NCI-H82 (cell line): ENCODE measurements at regions not wholly inside any gene's neighbourhood (a gene's known extent, or its start where the extent isn't known, plus 50 kb on each side); places are given as distances from the start of the nearest gene placed in this dataset.

ENCODE experiments used
- DNase-seq: peaks from one replicate; lab custom pipeline; 2025; lab: John Stamatoyannopoulos, UW

- no peak for DNase-seq
Observed at GRCh38 chr1:56442290-56442877, 137.0 kb downstream of the PLPP3 start.

- DNase-seq, result no peak
Observed at GRCh38 chr1:56441601-56442000, 137.8 kb downstream of the PLPP3 start.

GRCh38 chr1:56439610-56440264 lies 139.6 kb downstream of the PLPP3 start:
- no peak for DNase-seq

DNA sequence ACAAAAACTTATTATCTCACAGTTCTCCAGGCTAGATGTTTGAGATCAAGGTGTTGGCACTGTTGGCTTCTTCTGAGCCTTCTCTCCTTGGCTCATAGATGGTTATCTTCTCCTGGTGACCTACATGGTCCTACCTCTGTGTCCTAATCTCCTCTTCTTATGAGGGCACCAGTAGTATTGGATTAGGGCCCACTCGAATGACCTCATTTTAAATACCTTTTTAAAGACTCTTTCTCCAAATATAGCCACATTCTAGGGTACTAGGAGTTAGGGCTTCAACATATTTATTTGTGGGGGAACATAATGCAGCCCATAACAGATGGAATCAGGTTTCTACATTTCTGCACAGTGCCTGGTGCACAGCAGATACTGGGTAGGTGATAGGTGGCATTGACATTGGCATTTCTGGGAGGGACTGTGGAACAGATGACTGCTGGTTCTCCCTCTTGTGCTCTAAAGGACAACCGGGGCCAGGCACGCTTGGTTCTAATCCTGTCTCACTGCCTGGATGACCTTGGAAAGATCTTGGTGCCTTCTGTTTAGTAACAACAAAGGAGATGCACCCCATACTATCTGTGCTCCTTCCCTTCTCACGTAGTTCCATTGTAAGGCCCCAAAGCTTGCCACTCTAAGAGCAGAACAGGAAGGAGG lies 140.3 kb downstream of the PLPP3 start:
- DNase-seq, result peak; percentile 15

DNA sequence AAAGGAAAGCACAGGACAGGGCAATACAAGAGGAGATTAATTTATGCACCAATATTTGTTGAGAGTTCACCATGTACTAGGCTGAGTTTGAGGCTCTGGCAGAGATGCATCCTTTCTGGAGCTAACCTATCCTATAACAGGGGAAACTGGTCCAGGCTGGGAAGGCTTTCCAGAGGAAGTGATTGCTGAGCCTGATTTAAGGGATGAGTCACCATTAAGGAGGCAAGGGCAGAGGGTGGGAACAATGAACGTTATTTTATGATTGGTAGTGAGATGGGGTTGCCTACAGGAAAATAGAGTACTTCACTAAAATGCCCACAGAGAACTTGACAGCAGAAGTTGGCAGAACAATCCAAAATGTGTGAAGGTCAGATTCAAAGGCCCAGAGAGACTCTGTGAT lies 141.4 kb downstream of the PLPP3 start:
- peak; percentile 13 for DNase-seq

GRCh38 chr1:56436912-56437417 lies 142.4 kb downstream of the PLPP3 start:
- no peak for DNase-seq

DNA sequence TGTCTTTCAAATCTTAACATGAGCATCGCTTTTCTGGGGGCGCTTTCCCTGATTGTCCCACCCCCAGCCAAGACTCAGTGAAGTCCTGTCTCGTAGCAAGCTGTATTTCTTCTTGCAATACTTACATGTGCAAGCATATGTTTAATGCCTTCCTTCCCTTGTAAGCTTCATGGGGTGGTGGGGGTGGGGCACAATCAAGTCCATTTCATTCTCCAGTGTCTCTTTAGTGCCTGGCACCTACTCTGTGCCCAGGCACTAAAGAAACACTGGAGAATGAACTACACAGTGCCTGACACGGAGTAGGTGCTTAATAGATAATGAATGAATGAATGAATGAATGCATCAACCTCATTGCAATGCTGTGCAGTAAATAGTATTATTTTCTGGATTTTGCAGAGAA lies 143.1 kb downstream of the PLPP3 start:
- DNase-seq, result peak; percentile 70

DNA sequence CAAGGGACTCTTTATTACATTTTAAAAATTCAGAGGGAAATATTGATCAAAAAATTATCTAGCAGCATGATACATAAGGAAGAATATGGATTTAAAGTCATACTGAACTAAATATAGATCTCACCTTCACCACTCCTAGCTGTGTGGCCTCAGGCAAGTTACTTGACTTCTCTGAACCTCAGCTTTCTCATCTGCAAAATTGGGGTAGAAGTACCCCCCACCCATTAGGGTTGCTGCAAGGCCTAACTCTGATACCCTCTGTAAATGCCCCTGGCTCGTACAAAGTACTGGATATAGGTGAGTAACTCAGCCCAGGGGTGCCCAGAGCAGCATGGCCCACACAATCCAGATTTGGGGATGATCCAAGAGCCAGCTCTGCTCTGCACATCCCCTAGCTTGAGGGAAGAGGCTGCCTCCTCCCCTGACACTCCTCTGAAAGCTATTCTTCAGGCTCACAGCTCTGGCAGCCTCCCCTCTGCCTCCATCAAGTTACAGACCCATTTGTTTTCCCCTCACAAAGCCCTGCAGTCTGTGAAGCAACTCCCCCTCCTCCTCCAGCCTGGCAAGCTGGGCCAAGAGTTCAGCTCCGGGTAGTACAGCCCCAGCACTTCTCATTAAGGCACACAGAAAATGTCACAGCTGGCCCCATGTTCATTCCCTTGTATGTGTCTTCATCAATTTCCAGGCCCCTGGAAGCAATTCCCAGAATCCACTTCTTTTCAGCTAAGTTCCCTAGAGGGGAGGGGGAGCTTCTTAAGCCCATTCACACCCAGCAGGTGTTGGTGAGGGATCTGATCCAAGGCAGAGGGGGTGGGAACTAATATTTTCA lies 143.7 kb downstream of the PLPP3 start:
- DNase-seq, result peak; percentile 87

GRCh38 chr1:56434740-56435139 lies 144.6 kb downstream of the PLPP3 start:
- peak; percentile 32 for DNase-seq

DNA sequence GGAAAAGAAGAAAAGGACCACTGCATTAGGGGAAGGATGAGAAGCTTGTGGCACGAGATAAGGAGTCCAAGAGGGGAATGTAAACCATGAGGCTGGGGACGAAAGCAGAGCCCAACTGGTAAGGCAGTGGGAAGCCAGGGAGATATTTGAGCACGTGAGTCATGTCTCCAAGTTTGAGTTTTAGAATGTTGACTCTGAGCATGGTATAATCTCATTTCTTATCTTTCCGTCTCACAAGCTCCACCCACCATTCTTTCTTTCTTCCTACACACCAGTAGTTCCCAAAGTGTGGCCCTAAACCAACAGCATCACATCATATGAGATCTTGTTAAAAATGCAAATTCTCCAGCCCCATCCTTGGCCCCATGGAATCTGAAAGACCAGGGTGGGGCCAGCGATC lies 145.3 kb downstream of the PLPP3 start:
- DNase-seq, result no peak

- no peak for DNase-seq
Observed at GRCh38 chr1:56433056-56433577, 146.2 kb downstream of the PLPP3 start.

DNA sequence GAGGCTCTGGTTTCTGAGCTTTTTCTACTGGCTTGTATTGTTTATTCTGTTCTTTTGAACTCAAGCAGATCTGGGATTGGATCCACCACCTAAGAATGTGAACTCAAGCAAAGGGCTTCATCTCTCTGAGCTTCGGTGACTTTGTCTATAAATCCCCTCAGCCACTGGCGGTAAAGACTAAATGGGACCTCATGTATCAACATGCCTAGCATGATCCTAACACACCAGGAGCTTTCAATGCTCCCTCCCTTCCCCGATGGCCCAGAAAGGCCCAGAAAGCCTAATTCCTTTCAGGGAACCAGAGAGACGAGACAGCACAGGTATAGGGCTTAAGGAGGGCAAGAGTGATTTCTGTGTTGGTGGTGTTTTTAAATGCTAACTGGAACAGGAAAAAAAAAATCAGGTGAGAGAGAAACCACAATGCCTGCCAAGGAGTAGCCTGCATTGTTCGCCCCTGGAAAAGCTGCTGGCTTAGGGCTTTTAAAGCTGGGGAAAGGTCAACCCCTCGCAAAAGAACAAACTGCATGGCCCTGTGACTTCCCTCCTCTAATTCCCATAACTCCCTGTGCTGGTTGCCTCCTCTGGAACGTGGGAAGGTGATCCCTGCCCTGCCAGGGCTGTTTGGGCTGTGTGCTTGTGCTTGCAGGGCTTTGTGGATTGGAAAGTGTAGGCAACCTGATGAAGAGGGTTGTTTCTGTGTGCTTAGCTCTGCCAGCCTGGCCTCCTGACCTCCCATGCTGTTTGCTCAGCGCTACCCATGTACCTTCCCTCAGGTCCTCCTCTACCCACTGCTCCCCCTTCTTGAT lies 147.0 kb downstream of the PLPP3 start:
- no peak for DNase-seq

DNA sequence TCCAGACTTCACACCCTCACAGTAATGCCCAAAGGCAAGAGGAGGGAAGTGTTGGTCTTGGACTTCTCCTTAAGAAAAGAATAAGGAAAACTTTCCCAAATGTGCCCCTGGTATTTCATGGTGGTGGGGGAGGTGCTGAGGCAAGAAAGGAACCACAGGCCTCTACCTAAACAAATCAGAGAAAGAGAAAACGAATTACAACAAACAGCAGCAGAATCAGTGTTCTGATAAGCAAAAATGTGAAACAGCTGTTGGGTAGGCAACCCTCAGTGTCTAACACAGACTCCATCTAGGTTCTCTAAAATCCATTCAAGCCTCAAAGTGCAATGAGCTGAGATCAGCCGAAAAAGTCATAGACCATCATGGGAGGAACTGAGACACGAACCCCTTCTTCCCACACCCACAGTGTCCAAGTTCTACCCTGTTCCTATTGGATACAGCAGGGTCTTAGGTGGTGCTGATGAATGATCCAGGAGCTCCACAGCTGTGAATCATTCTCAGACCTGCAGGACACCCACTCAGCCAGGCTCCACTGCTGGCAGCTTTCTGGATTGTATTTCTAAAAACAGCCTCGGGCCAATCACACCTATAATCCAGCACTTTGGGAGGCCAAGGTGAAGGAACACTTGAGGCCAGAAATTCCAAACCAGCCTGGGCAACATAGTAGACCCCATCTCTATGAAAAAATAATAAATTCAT lies 149.1 kb downstream of the PLPP3 start:
- DNase-seq, result no peak

- DNase-seq, result peak; percentile 97
Observed at GRCh38 chr1:56429288-56429687, 150.1 kb downstream of the PLPP3 start.

DNA sequence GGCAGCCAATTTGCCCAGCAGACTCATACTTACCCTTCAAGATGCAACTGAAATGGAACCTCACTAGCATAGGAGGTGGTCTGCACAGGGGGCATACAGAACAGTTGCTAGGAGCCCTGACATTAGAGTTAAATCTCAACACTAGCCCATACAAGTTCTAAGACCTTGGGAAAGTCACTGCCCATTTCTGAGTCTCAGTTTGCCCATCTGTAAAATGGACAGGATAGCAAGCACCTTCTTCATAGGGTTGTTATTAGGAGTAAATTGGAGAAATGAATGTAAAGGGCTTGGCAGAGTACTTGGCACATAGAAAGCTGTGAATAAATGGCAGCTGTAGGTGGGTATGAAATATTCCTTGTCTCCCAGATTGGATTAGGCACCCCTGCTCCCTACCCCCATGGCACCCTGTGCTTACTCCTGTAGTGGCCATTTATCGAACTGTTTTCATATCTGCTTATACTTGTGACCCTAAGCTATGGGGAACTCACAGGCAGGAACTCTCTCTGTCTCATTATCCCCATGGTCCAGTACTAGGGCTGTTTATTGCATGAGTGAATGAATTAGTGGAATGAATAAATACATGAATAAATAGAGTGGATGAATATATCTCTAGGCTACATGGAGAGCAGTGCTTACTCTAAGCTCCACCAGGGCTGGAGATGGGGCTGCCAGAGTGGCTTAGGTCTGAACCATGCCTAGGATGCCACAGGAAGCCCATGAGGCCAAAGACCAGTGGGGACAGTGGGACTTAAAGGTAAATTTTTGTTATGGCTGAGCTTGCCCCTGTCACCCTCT lies 152.6 kb downstream of the PLPP3 start:
- DNase-seq, result no peak

- no peak for DNase-seq
Observed at GRCh38 chr1:56425494-56426037, 153.8 kb downstream of the PLPP3 start.

DNA sequence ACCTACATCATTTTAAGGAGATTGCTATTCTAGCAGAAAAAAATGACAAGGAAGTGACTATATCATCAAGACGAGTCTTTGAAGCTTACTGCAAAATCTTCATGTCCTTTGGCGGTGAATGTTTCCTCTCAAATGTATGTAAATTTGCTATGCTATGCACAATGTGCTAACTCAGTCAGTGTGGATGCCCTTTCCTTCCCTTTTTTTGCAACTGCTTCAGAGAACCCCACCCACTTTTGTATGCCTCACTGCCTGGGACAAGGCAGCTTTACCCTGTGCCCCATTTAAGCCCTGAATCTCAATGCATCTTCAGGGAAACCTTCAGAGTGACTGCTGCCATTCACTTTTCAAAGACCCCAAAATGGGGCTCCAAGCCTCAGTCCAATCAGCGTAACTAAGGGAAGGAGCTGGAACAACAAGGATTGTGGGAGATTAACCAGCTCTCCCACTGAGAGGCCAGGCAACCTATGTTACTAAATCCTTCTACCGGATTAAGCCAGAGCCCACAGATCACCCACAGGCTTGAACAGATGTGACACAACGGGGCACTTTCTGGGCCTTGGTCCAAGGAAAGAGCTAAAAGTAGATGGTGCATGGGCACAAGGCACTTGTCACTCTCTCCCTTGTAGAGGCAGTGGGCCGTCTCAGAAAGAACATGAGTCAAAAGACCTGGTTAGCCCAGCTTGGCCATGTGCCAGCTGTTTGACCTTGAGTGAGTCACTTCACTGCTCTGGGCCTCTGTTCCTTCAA lies 154.4 kb downstream of the PLPP3 start:
- peak; percentile 97 for DNase-seq

GRCh38 chr1:56423716-56424115 lies 155.6 kb downstream of the PLPP3 start:
- no peak for DNase-seq

GRCh38 chr1:56418151-56418631 lies 161.2 kb downstream of the PLPP3 start:
- no peak for DNase-seq
